ENCODE measurements at regions not wholly inside any gene's neighbourhood (a gene's known extent, or its start where the extent isn't known, plus 50 kb on each side); places are given as distances from the start of the nearest gene placed in this dataset.

GRCh38 chr2:177149155-177149503, 63.5 kb upstream of the HNRNPA3 start:
- Histone ChIP-seq H3K36me3 (no peaks in the 10 kb centered on the region), H3K27ac (no peak overlapping the region), H3K9me3 (no peaks in the 10 kb centered on the region), H3K4me3 (peak overlapping the region in 2 of 4 donors; percentile 42 to 51), H3K27me3 (peaks cover 0 to 54% (median 8%) of the 10 kb centered on the region in 3 donors), H3K4me1 (peaks cover 0 to 14% (median 11%) of the 10 kb centered on the region in 4 donors)
- 0 to 2% (median 0%) methylated on average over 1 of the region's 1 CpG for WGBS, 5 donors
- intact Hi-C loops (cut with DNase I; ENCODE audit: low total_unique reads): loop anchor here (5.0 kb wide), 1 partner anchor 1022 kb away; the partner anchor contains the start of gene HOXD8
- no peak for DNase-seq
- TF ChIP-seq POLR2AphosphoS5 (IDR thresholded peaks at IDR 0.05) (no peak), POLR2A (IDR thresholded peaks at IDR 0.05) (no peak), EP300 (IDR thresholded peaks at IDR 0.05) (no peak)
- TF ChIP-seq, protein P1, sequence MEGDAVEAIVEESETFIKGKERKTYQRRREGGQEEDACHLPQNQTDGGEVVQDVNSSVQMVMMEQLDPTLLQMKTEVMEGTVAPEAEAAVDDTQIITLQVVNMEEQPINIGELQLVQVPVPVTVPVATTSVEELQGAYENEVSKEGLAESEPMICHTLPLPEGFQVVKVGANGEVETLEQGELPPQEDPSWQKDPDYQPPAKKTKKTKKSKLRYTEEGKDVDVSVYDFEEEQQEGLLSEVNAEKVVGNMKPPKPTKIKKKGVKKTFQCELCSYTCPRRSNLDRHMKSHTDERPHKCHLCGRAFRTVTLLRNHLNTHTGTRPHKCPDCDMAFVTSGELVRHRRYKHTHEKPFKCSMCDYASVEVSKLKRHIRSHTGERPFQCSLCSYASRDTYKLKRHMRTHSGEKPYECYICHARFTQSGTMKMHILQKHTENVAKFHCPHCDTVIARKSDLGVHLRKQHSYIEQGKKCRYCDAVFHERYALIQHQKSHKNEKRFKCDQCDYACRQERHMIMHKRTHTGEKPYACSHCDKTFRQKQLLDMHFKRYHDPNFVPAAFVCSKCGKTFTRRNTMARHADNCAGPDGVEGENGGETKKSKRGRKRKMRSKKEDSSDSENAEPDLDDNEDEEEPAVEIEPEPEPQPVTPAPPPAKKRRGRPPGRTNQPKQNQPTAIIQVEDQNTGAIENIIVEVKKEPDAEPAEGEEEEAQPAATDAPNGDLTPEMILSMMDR (IDR thresholded peaks at IDR 0.05): no peak

DNA sequence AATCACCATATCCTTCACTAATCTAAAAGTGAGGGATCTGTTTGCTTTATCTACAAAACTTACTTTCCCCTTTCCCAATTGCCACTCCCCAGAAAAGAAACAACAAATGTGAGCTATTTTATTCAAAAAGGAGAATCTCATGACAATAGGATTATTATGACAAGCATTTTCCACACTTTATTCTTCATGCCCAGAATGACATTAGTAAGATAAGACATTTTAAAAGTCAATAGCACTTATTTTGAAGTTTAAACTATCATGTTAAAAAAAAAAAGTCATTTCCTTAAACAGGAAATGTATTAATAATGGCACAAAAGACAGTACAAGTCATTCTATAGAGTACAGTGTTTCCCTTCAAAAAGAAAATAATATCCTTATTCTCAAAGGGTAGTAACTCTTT, 58.8 kb upstream of the HNRNPA3 start:
- Histone ChIP-seq H3K27me3 (peaks cover 0 to 26% (median 0%) of the 10 kb centered on the region in 3 donors), H3K36me3 (no peaks in the 10 kb centered on the region), H3K9me3 (no peaks in the 10 kb centered on the region), H3K27ac (no peak overlapping the region), H3K4me1 (peaks cover 0 to 3% (median under 1%) of the 10 kb centered on the region in 4 donors), H3K4me3 (no peak overlapping the region)
- intact Hi-C loops (cut with DNase I; ENCODE audit: low total_unique reads): loop anchor here (10.0 kb wide), 1 partner anchor 271 kb away; no protein-coding TSS in a partner anchor
- TF ChIP-seq POLR2AphosphoS5 (IDR thresholded peaks at IDR 0.05) (no peak), POLR2A (IDR thresholded peaks at IDR 0.05) (no peak), EP300 (IDR thresholded peaks at IDR 0.05) (no peak)
- TF ChIP-seq, protein P1 (IDR thresholded peaks at IDR 0.05): no peak
- no peak for DNase-seq

DNA sequence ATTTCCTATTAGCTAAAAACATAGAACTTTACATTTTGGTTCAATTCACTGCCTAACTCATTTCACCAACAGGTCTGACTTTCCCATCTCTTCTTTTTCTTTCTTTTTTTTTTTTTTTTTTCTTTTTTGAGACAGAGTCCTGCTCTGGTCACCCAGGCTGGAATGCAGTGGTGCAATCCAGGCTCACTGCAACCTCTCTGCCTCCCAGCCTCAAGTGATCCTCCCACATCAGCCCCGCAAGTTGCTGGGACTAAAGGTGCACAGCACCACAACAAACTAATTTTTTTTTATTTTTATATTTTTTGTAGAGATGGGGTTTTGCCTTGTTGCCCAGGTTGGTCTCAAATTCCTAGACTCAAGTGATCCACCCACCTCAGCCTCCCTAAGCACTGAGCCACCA, 57.8 kb upstream of the HNRNPA3 start:
- Histone ChIP-seq H3K36me3 (no peaks in the 10 kb centered on the region), H3K9me3 (no peaks in the 10 kb centered on the region), H3K27ac (no peak overlapping the region), H3K27me3 (peaks cover 0 to 19% (median 0%) of the 10 kb centered on the region in 3 donors), H3K4me3 (no peak overlapping the region), H3K4me1 (no peaks in the 10 kb centered on the region)
- no peak for DNase-seq
- 90 to 96% (median 93%) methylated on average over 1 of the region's 1 CpG for WGBS, 5 donors
- TF ChIP-seq POLR2A (IDR thresholded peaks at IDR 0.05) (no peak), POLR2AphosphoS5 (IDR thresholded peaks at IDR 0.05) (no peak), EP300 (IDR thresholded peaks at IDR 0.05) (no peak)
- TF ChIP-seq, protein P1 (IDR thresholded peaks at IDR 0.05): no peak
- intact Hi-C loops (cut with DNase I; ENCODE audit: low total_unique reads): loop anchor here (10.0 kb wide), 1 partner anchor 270 kb away; no protein-coding TSS in a partner anchor

- WGBS, 5 donors: 94 to 100% (median 97%) methylated on average over 1 of the region's 1 CpG
- TF ChIP-seq EP300 (IDR thresholded peaks at IDR 0.05) (no peak), POLR2A (IDR thresholded peaks at IDR 0.05) (no peak)
- H3K4me1 ChIP-seq: no peaks in the 10 kb centered on the region
- intact Hi-C loops (cut with DNase I; ENCODE audit: low total_unique reads): loop anchor here (10.0 kb wide), 1 partner anchor 269 kb away; no protein-coding TSS in a partner anchor
- H3K36me3 ChIP-seq: no peaks in the 10 kb centered on the region
- DNase-seq: no peak
- H3K4me3 ChIP-seq: no peak overlapping the region
- H3K27me3 ChIP-seq: peaks cover 0 to 17% (median 0%) of the 10 kb centered on the region in 3 donors
- H3K27ac ChIP-seq: no peak overlapping the region
- H3K9me3 ChIP-seq: no peaks in the 10 kb centered on the region
Measured at GRCh38 chr2:177155631-177156030, 57.0 kb upstream of the HNRNPA3 start.

- H3K36me3 ChIP-seq: no peaks in the 10 kb centered on the region
- DNase-seq: peak in 1 of 2 donors; percentile 70
- no peak overlapping the region for H3K27ac ChIP-seq
- no peaks in the 10 kb centered on the region for H3K27me3 ChIP-seq
- TF ChIP-seq EP300 (IDR thresholded peaks at IDR 0.05) (no peak), POLR2A (IDR thresholded peaks at IDR 0.05) (no peak), POLR2AphosphoS5 (IDR thresholded peaks at IDR 0.05) (peak in 1 of 3 donors; percentile 18)
- TF ChIP-seq, protein P1 (IDR thresholded peaks at IDR 0.05): peak in 4 of 7 experiments; percentile 23 to 50 (median 38)
- peaks cover 0 to 34% (median 23%) of the 10 kb centered on the region in 4 donors for H3K4me1 ChIP-seq
- intact Hi-C loops (cut with DNase I; ENCODE audit: low total_unique reads): loop anchor here (10.0 kb wide), 2 partner anchors 133 to 163 kb away; no protein-coding TSS in a partner anchor
- WGBS, 5 donors: 36 to 44% (median 39%) methylated on average over 12 of the region's 12 CpGs
- H3K9me3 ChIP-seq: no peaks in the 10 kb centered on the region
- H3K4me3 ChIP-seq: no peak overlapping the region
Measured at GRCh38 chr2:177161741-177162460, 50.7 kb upstream of the HNRNPA3 start.

Data from stomach (tissue), 8 donors.